GM12878 (cell line): ENCODE measurements at regions not wholly inside any gene's neighbourhood (a gene's known extent, or its start where the extent isn't known, plus 50 kb on each side); places are given as distances from the start of the nearest gene placed in this dataset.

Source experiments
- RAD21 ChIP-seq: IDR thresholded peaks from 2 replicates; pipeline ENCODE4 v1.6.1; 2011; ENCODE audit warnings: mild to moderate bottlenecking, low read depth, low read length, moderate library complexity; ENCODE audit not compliant: insufficient read depth
- SREBF1 ChIP-seq: IDR thresholded peaks from 2 replicates; pipeline ENCODE4 v1.6.1; 2012; ENCODE audit warnings: mild to moderate bottlenecking, low read length
- TF ChIP-seq, protein P1 (sequence below): IDR thresholded peaks from 2 replicates; pipeline ENCODE4 v1.6.1; 2012; ENCODE audit warnings: improper control_type of control experiment, low read depth, low read length; ENCODE audit not compliant: insufficient replicate concordance
- TF ChIP-seq, protein P2 (sequence below): IDR thresholded peaks from 2 replicates; pipeline ENCODE4 v1.6.1; 2012; ENCODE audit warnings: low read length, inconsistent platforms
- TF ChIP-seq, protein P3 (sequence below): fragments of 450-650 bp; conservative IDR thresholded peaks from 2 replicates; pipeline ENCODE4 v1.6.1; 2017; ENCODE audit warnings: mild to moderate bottlenecking, moderate library complexity

DNA sequence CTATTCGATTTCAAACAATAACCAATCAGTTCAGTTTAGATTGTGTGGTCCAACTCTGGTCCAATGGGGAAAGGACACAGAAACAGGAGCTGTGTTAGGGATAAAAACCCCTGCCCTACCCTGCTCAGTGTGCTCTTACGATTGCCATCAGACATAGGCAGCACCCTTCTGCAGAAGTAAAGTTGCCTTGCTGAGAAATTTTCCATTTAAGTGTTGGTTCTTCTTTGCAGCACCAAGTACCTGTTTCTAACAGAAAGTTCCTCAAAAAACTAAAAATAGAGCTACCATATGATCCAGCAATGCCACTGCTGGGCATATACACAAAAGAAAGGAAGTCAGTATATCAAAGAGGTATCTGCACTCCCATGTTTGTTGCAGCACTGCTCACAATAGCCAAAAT lies 206.2 kb upstream of the CNTN4 start (continued):
- TF ChIP-seq, protein P1, sequence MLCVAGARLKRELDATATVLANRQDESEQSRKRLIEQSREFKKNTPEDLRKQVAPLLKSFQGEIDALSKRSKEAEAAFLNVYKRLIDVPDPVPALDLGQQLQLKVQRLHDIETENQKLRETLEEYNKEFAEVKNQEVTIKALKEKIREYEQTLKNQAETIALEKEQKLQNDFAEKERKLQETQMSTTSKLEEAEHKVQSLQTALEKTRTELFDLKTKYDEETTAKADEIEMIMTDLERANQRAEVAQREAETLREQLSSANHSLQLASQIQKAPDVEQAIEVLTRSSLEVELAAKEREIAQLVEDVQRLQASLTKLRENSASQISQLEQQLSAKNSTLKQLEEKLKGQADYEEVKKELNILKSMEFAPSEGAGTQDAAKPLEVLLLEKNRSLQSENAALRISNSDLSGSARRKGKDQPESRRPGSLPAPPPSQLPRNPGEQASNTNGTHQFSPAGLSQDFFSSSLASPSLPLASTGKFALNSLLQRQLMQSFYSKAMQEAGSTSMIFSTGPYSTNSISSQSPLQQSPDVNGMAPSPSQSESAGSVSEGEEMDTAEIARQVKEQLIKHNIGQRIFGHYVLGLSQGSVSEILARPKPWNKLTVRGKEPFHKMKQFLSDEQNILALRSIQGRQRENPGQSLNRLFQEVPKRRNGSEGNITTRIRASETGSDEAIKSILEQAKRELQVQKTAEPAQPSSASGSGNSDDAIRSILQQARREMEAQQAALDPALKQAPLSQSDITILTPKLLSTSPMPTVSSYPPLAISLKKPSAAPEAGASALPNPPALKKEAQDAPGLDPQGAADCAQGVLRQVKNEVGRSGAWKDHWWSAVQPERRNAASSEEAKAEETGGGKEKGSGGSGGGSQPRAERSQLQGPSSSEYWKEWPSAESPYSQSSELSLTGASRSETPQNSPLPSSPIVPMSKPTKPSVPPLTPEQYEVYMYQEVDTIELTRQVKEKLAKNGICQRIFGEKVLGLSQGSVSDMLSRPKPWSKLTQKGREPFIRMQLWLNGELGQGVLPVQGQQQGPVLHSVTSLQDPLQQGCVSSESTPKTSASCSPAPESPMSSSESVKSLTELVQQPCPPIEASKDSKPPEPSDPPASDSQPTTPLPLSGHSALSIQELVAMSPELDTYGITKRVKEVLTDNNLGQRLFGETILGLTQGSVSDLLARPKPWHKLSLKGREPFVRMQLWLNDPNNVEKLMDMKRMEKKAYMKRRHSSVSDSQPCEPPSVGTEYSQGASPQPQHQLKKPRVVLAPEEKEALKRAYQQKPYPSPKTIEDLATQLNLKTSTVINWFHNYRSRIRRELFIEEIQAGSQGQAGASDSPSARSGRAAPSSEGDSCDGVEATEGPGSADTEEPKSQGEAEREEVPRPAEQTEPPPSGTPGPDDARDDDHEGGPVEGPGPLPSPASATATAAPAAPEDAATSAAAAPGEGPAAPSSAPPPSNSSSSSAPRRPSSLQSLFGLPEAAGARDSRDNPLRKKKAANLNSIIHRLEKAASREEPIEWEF: no peak
- no peak for TF ChIP-seq SREBF1
- TF ChIP-seq RAD21: no peak
- TF ChIP-seq, protein P2, sequence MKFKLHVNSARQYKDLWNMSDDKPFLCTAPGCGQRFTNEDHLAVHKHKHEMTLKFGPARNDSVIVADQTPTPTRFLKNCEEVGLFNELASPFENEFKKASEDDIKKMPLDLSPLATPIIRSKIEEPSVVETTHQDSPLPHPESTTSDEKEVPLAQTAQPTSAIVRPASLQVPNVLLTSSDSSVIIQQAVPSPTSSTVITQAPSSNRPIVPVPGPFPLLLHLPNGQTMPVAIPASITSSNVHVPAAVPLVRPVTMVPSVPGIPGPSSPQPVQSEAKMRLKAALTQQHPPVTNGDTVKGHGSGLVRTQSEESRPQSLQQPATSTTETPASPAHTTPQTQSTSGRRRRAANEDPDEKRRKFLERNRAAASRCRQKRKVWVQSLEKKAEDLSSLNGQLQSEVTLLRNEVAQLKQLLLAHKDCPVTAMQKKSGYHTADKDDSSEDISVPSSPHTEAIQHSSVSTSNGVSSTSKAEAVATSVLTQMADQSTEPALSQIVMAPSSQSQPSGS: no peak
- TF ChIP-seq, protein P3, sequence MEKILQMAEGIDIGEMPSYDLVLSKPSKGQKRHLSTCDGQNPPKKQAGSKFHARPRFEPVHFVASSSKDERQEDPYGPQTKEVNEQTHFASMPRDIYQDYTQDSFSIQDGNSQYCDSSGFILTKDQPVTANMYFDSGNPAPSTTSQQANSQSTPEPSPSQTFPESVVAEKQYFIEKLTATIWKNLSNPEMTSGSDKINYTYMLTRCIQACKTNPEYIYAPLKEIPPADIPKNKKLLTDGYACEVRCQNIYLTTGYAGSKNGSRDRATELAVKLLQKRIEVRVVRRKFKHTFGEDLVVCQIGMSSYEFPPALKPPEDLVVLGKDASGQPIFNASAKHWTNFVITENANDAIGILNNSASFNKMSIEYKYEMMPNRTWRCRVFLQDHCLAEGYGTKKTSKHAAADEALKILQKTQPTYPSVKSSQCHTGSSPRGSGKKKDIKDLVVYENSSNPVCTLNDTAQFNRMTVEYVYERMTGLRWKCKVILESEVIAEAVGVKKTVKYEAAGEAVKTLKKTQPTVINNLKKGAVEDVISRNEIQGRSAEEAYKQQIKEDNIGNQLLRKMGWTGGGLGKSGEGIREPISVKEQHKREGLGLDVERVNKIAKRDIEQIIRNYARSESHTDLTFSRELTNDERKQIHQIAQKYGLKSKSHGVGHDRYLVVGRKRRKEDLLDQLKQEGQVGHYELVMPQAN: no peak
